Subcutaneous abdominal adipose tissue (tissue), 5 donors: ENCODE measurements at regions not wholly inside any gene's neighbourhood (a gene's known extent, or its start where the extent isn't known, plus 50 kb on each side); places are given as distances from the start of the nearest gene placed in this dataset.

Experiments used
- H3K27ac ChIP-seq: one replicate; pipeline ENCODE4 v1.7.0; 2013; ENCODE audit warnings: low read depth, mild to moderate bottlenecking, inconsistent platforms, low read length, moderate library complexity
- H3K27me3 ChIP-seq, 5 donors: one replicate each; pipeline ENCODE4 v1.7.0; 2013; ENCODE audit warnings: low read length in 5 of 5, inconsistent platforms in 1 of 5; ENCODE audit not compliant: control insufficient read depth in 5 of 5, insufficient read depth in 4 of 5
- H3K36me3 ChIP-seq, 5 donors: one replicate each; pipeline ENCODE4 v1.7.0; 2013; ENCODE audit warnings: low read length in 5 of 5; ENCODE audit not compliant: control insufficient read depth in 5 of 5, insufficient read depth in 5 of 5
- H3K4me1 ChIP-seq, 5 donors: one replicate each; pipeline ENCODE4 v1.7.0; 2013; ENCODE audit warnings: low read length in 5 of 5, mild to moderate bottlenecking in 3 of 5, moderate library complexity in 1 of 5; ENCODE audit not compliant: control insufficient read depth in 5 of 5, insufficient read depth in 5 of 5
- H3K4me3 ChIP-seq, 5 donors: one replicate each; pipeline ENCODE4 v1.7.0; 2013; ENCODE audit warnings: low read length in 5 of 5, low read depth in 1 of 5
- H3K9ac ChIP-seq, 5 donors: one replicate each; pipeline ENCODE4 v1.7.0; 2013; ENCODE audit warnings: low read length in 5 of 5, mild to moderate bottlenecking in 4 of 5, moderate library complexity in 3 of 5
- H3K9me3 ChIP-seq, 5 donors: one replicate each; pipeline ENCODE4 v1.7.0; 2013; ENCODE audit warnings: low read length in 5 of 5; ENCODE audit not compliant: control insufficient read depth in 5 of 5
- donor health status: healthy.
- donor health status: healthy.
- donor health status: healthy.
- donor health status: healthy.
- donor health status: healthy.

DNA sequence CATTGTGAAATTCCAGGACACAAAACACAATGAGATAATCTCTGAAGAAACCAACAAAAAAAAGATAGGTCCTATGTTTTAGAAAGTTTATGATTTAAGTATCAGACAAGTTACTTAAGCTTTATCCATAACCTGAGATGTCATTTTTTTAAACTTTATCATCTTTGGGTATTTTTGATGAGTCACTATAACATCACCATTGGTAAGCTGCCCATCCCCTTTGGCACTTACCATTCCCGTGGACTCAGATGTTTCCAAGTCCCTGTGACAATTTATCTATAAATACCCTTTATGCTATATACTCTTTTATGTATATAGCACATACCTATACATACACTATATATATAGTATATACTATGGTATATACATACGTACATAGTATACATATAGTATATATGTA lies 198.9 kb upstream of the GEMIN8 start:
- H3K27me3 ChIP-seq = peaks cover 0 to 8% (median 4%) of the 10 kb centered on the region in 5 donors
- H3K9me3 ChIP-seq = peaks cover 4 to 18% (median 10%) of the 10 kb centered on the region in 5 donors

DNA sequence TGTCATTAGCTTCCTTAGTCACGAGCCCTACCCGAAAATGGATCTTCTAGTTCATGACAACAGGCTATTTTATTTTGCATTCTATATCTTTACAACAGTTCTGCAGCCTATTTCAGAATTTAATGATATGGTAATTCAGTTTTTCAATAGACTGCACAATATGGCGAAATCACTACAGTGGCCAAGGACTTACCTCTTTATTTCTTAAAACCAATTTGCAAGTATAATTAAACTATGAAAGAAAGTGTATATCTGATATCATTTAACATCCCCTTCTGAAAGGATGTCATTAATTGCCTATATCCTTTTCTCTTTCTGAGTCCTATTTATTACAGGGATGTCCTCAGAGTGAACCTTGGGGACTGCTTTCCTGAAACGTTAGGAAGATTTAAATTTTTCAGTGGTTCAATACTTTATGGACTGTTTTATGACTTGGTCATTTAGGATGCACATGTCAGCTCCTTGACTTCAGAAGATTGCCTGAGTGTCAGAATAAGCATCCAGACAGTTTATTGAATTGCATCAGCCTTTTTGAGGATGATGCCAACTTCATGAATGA lies 190.8 kb upstream of the GEMIN8 start:
- H3K4me3 ChIP-seq = no peak overlapping the region
- H3K27ac ChIP-seq = no peak overlapping the region
- H3K9ac ChIP-seq = no peak overlapping the region
- no peaks in the 10 kb centered on the region for H3K9me3 ChIP-seq
- no peaks in the 10 kb centered on the region for H3K36me3 ChIP-seq
- peaks cover 0 to 6% (median 3%) of the 10 kb centered on the region in 5 donors for H3K27me3 ChIP-seq
- H3K4me1 ChIP-seq = no peaks in the 10 kb centered on the region

More for the DNA sequence above, 198.9 kb upstream of the GEMIN8 start:
- no peak overlapping the region for H3K27ac ChIP-seq
- no peaks in the 10 kb centered on the region for H3K36me3 ChIP-seq
- no peak overlapping the region for H3K9ac ChIP-seq
- no peak overlapping the region for H3K4me3 ChIP-seq
- H3K4me1 ChIP-seq = no peaks in the 10 kb centered on the region

- Histone ChIP-seq H3K27me3 (peaks cover 0 to 6% (median 4%) of the 10 kb centered on the region in 5 donors), H3K36me3 (no peaks in the 10 kb centered on the region), H3K27ac (no peak overlapping the region), H3K4me3 (no peak overlapping the region), H3K9ac (no peak overlapping the region), H3K4me1 (no peaks in the 10 kb centered on the region), H3K9me3 (peaks cover 0 to 12% (median 3%) of the 10 kb centered on the region in 5 donors)
Observed at GRCh38 chrX:14209034-14209433, 179.3 kb upstream of the GEMIN8 start.

- H3K27me3 ChIP-seq = peaks cover 0 to 6% (median 0%) of the 10 kb centered on the region in 5 donors
Observed at GRCh38 chrX:14194711-14195110, 165.0 kb upstream of the GEMIN8 start.

DNA sequence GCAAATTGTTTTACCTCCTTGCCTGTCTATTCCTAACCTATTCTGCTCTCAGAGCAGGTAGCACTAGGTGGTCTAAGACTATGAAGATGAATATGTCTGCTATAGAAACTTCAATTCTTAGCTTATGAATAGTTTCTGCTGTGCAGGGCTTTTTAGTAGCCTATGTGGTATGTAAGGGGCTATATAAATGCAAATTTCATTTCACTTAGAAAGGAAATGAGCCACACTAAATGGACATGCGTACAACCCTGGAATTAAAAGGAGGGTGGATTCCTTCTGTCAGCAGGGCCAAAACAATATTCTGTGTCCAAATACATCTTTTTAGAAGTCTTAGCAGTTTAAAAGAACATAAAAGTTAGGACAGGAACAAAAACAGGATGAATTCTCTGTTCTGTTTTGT lies 163.9 kb upstream of the GEMIN8 start:
- Histone ChIP-seq H3K27me3 (peaks cover 0 to 6% (median 0%) of the 10 kb centered on the region in 5 donors), H3K27ac (no peak overlapping the region), H3K9me3 (peaks cover 0 to 6% (median 0%) of the 10 kb centered on the region in 5 donors), H3K9ac (no peak overlapping the region), H3K36me3 (no peaks in the 10 kb centered on the region), H3K4me1 (no peaks in the 10 kb centered on the region), H3K4me3 (no peak overlapping the region)

More at GRCh38 chrX:14194711-14195110, 165.0 kb upstream of the GEMIN8 start:
- no peaks in the 10 kb centered on the region for H3K4me1 ChIP-seq
- no peak overlapping the region for H3K27ac ChIP-seq
- H3K36me3 ChIP-seq = no peaks in the 10 kb centered on the region
- H3K4me3 ChIP-seq = no peak overlapping the region
- H3K9me3 ChIP-seq = peaks cover 0 to 9% (median 0%) of the 10 kb centered on the region in 5 donors
- H3K9ac ChIP-seq = no peak overlapping the region

DNA sequence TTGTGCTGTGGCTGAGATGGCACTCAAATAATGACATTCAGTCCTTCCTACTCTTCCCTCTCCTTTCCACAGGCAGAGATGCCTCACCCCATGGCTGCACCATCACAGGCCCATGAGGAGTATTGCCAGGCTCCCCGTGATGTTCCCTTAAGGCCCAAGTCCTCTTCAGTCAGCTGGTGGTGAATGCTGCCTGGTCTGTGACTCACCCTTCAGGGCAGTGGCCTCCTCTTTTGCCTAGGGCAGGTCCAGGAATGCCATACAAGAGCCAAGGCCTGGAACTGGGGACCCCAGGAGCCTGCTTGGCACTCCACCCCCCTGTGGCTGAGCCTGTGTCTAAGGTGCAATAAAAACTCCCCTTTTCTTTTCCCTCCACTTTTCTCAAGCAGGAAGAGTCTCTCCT lies 144.2 kb upstream of the GEMIN8 start:
- H3K9me3 ChIP-seq = peaks cover 0 to 4% (median 0%) of the 10 kb centered on the region in 5 donors
- H3K27ac ChIP-seq = no peak overlapping the region
- H3K4me1 ChIP-seq = no peaks in the 10 kb centered on the region
- H3K27me3 ChIP-seq = peaks cover 0 to 4% (median 0%) of the 10 kb centered on the region in 5 donors
- H3K4me3 ChIP-seq = no peak overlapping the region
- no peaks in the 10 kb centered on the region for H3K36me3 ChIP-seq
- H3K9ac ChIP-seq = no peak overlapping the region

DNA sequence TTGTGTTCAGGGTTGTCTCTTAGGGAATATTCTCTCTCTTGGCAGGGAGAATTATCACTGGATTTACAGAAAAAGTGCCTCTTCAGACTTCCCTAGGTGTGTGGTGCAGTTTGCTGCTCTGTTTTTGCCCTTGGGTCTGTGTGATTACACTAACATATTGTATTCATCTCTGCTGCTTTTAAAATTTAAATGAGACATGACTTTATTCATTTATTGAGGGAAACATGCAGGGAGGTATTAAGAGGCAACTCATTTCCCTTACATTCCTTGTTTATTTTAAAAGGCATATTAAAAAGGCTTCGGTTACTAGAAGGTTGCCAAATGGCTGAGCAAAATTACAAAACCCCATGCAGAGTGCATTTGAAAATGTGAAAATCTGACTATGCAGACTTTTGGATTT lies 135.1 kb upstream of the GEMIN8 start:
- Histone ChIP-seq H3K36me3 (no peaks in the 10 kb centered on the region), H3K9ac (no peak overlapping the region), H3K27me3 (no peaks in the 10 kb centered on the region), H3K4me1 (no peaks in the 10 kb centered on the region), H3K27ac (no peak overlapping the region), H3K9me3 (peaks cover 0 to 11% (median 4%) of the 10 kb centered on the region in 5 donors), H3K4me3 (no peak overlapping the region)

DNA sequence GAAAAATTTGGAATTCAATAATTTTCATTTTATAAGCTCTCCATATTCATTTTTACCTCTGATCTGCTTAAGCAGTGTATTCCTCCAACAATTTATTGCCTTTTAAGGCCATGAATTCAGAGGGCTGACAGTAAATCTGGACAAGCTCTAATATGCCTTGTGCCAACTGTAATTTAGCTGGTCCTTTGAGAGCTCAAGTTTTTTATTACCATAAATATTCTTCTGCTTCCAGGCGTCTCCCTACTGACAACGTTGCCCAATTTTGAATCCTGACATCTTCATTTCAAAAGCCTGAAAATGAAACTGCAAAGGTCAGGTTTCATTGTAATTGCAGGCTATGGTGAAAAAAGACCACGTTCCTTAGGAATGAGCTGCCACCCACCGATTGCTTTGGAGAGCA lies 95.8 kb upstream of the GEMIN8 start:
- Histone ChIP-seq H3K9ac (no peak overlapping the region), H3K4me1 (peaks cover 0 to 6% (median 0%) of the 10 kb centered on the region in 5 donors), H3K9me3 (no peaks in the 10 kb centered on the region), H3K27ac (no peak overlapping the region), H3K36me3 (no peaks in the 10 kb centered on the region), H3K4me3 (no peak overlapping the region), H3K27me3 (peaks cover 0 to 6% (median 3%) of the 10 kb centered on the region in 5 donors)

- H3K4me3 ChIP-seq = no peak overlapping the region
- H3K27ac ChIP-seq = no peak overlapping the region
- peaks cover 0 to 6% (median 0%) of the 10 kb centered on the region in 5 donors for H3K4me1 ChIP-seq
- no peaks in the 10 kb centered on the region for H3K9me3 ChIP-seq
- peaks cover 0 to 9% (median 2%) of the 10 kb centered on the region in 5 donors for H3K27me3 ChIP-seq
- no peaks in the 10 kb centered on the region for H3K36me3 ChIP-seq
- no peak overlapping the region for H3K9ac ChIP-seq
Observed at GRCh38 chrX:14124562-14124961, 94.9 kb upstream of the GEMIN8 start.

GRCh38 chrX:14095702-14096101 lies 66.0 kb upstream of the GEMIN8 start:
- Histone ChIP-seq H3K4me1 (peaks cover 0 to 3% (median 0%) of the 10 kb centered on the region in 5 donors), H3K9ac (no peak overlapping the region), H3K36me3 (no peaks in the 10 kb centered on the region), H3K9me3 (peaks cover 0 to 8% (median 5%) of the 10 kb centered on the region in 5 donors), H3K27me3 (peaks cover 2 to 5% (median 5%) of the 10 kb centered on the region in 5 donors), H3K27ac (no peak overlapping the region), H3K4me3 (peak overlapping the region in 1 of 5 donors; percentile 26)
